ENCODE measurements at regions not wholly inside any gene's neighbourhood (a gene's known extent, or its start where the extent isn't known, plus 50 kb on each side); places are given as distances from the start of the nearest gene placed in this dataset.
A peak's percentile ranks its signal among the peaks of the same experiment; 100 is the strongest.

DNA sequence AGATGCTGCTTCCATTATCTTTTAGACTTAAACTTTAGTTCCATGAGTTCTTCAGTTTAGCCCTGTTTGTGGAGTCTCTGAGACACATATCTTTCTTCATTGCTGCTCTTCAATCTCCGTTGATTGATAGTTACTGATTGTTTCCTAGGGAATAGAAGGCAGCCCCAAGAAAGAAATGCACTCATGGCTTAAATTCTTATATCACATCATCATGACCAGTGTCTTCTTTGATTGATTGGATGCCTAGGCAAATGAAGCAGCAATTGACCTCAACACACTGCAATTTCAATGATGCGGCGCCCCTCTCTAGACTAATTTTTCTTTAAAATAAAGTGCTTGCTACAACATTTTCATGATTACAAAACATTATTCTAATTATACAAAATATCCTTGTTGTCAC, 576.5 kb upstream of the VSTM2A start:
- DNase-seq (ENCODE audit: low read depth, low spot score): no peak

DNA sequence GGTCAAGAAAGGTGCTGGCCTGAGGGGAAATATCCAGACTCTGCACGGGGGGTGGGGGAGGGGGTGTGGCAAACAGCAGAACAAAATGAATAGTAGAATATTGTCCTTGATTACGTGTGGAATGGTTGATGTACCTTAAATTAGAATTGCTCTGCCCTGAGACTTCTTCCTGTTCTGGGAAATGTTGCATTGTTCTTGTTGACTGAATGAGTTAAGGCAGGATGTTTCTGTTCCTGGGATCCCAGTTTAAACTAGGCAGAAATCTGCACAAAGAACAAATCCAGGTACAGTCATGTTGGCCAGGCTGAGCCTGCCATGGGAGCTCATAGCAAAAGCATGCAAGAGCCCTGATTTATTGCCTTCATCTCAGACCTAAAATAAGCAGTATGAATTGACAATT, 558.7 kb upstream of the VSTM2A start:
- DNase-seq (ENCODE audit: low read depth, low spot score): no peak

DNA sequence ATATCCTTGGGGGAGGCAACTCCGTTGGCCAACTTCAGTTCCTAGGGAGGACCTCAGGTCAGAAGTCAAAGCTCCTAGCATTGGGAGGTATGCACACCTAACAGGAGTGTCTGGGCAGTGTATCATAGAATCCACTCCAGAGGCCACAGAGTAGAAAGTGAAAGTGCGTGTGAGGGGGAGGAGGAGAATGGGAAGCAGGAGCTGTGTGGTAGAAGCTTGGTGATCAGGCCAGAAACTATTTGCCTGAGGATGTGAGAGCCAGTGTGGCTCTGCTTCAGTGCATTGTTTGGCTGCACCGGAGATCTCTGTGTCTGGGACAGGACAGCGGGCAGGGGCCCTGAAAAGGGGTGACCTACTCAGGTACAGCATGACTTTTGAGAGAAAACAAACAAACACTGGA, 557.4 kb upstream of the VSTM2A start:
- DNase-seq (ENCODE audit: low read depth, low spot score): peak; percentile 7

DNA sequence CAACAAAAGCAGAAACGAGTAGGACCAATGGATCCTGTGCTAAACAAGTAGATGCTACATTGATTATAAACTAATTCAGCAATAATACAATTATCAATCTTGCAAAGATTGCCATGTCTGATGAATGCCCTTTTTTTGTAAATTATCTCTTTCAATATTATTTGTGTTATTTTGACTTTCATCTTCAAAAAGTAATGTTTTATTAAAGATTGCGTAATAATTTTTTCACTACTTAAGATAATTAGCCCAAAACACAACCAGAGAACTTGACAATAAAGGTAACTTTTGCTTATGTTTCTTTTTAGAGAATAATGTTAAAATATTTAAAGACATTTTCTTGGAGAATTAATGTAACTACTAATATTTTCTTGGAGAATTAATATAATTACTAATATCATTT, 553.8 kb upstream of the VSTM2A start:
- DNase-seq (ENCODE audit: low read depth, low spot score): no peak

DNA sequence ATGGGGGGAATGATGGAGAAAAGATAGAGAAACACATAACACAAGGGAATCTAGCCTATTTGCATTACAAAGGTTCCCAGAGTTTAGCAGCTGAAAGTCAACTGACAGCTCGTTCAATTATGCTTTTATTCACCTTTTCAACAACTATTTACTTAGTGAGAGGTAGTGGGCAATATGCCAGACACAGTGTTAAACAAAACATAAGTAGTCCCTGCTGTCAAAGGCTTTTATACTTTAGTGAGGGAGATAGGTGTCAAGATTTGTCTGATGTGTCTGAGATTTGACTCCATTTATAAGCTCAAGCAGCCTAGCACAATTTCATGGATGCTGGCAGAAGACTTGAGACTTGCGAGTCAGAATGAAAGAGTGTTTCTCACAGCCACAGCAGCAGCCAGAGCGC, 549.0 kb upstream of the VSTM2A start:
- DNase-seq (ENCODE audit: low read depth, low spot score): peak; percentile 7

DNA sequence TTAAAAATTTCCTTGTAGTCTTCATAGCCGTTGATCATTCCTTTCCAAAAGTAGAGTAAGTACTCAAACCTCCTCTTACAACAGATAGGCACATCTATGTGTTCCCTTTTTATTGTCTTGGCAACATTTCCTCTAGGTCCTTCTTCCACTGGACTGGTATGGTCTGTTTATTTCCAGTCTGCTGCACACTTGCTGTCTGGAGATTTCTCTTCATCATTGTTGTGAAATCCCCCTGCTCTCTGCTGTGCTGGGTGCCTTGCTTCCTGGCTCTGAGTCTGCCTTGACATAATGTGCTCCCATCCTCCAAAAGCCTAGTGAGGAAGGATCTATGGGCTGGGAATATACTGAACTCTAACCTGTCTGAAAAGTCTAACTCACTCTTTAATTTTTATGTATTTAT, 545.3 kb upstream of the VSTM2A start:
- no peak for DNase-seq (ENCODE audit: low read depth, low spot score)

DNA sequence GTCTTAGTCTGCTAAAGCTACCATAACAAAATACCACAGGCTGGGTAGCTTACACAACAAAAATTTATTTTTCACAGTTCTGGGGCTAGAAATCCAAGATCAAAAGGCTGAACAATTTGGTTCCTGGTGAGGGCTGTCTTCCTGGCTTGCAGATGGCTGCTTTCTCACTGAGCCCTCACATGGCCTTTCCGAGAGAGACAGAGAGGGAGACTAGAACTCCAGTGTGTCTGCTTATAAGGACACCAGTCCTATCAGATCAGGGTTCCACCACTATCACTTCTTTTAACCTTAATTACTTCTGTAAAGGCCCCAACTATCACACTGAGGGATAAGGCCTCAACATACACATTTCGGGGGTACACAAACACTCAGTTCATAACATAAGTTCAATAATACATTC, 527.4 kb upstream of the VSTM2A start:
- no peak for DNase-seq (ENCODE audit: low read depth, low spot score)

DNA sequence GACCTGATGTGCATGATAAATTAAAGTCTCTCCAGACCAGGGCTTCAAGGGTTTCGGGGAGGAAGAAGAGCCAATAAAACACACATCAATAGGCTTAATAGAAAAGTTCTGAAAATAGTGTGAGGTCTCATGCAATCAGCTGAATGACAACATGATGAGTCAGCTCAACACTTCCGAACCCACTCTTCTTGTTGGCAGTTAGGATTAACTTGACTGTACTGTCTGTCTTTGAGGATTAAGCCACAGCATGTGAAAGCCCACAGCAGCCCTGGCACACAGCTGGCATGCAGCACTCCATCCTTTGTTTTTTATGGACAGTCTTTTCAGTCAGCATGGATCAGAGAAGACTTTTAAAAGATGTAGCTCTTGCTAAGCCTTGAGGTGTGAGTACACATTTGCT, 526.9 kb upstream of the VSTM2A start:
- DNase-seq (ENCODE audit: low read depth, low spot score): peak; percentile 39

DNA sequence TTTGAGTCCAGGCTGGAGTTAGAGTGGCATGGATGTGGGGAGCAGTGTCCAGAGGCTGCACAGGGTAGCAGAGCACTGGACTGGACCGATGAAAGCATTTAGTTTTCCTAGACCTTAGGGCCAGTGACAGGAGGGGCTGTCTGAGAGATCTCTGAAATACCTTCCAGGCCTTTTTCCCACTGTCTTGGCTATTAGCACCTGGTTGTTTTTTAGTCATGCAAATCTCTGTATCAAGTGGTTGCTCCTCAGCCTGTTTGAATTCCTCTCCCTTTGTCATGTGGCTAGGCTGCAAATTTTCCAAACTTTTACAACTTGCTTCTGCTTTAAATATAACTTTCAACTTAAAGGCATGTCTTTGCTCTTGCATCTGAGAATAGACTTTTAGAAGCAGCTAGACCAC, 504.3 kb upstream of the VSTM2A start:
- DNase-seq (ENCODE audit: low read depth, low spot score): no peak

DNA sequence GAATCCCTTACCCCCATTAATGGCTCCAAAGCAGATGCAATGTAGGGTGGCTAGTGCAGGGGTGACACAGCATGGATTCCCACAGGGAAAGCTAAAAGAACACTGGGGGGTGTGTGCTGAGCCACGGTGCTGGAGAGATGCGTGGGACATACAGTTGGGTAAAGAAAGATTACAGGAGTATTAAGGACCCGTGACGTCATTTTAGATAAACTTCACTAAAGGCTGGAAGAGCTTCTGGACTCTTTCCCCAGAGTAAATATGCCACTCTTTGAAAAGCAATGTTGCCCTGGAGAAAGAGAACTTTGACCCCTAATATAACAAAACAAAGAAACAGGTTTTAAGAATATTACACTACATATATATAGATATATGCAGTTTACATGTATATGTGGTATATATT, 481.5 kb upstream of the VSTM2A start:
- DNase-seq (ENCODE audit: low read depth, low spot score): no peak

DNA sequence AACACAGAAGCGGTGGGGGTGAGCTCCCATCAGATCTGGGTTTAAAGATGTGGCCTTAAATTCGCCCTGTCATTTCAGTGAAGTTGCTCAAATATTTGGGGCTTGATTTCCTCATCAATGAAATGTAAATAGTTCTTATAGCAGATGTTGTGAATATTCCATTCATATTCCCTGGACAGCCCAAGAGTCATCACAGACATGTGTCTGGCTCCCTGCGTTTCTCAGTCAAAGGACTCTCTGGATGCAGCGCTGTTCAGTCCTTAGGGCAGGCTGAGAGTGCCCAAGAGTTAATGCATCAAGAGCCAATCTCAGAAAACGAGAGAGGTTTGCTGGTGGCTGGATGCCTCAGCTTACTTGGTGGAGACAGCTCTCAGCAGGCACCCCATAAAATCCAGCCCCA, 475.5 kb upstream of the VSTM2A start:
- DNase-seq (ENCODE audit: low read depth, low spot score): no peak

DNA sequence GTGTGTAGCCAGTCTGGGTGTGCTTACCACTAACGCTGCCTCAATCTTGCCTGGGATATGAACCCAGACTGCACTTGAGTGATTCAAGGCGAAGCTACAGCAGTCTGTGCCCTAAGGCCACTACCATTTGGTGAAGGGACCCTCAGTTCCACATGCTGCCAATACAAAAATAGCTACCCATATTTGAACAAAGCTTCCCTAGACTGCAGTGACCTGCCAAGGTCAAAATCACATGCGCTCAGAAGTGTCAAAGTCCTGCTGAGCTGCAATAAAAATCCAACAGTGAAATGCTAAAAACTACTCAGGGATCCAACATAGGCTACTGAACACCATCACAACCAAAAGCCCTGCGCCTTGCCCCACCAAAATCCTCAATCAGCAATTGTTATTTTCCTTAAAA, 472.3 kb upstream of the VSTM2A start:
- DNase-seq (ENCODE audit: low read depth, low spot score): no peak

DNA sequence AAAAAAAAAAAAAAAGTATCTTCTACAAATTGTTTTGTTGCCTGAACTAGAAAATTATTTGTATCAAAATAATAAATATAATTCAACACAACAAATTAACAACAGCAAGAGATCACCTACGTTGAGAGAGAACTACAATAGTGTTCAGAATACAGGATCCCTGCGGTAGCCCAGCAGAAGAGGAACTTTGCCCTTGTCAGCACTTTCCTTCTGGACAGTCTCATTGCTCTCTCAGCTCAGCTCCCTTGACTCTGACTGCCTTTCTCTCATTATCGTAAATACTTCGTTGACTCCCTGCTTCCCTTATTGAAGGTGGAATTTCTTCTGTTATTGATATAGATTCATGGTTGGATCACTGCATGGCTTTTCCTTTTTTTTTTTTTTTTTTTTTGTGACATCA, 469.5 kb upstream of the VSTM2A start:
- no peak for DNase-seq (ENCODE audit: low read depth, low spot score)

DNA sequence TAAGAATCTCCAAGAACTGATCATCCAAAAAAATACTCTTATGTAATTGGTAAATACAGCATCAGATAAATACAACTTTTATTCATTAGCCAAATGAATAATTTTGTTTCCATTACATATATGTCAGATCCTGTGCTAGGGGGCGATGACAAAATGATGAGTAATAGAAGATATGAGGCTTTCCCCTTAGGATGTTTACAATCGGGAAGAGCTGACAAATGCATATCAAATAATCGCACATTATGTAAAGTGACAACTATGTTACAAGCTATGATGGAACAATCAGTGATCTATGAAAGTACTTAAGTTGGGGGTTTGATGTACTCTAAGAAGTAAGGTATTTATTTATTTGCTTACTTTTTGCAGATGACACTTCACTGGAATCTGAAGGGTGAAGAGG, 465.6 kb upstream of the VSTM2A start:
- DNase-seq (ENCODE audit: low read depth, low spot score): no peak

DNA sequence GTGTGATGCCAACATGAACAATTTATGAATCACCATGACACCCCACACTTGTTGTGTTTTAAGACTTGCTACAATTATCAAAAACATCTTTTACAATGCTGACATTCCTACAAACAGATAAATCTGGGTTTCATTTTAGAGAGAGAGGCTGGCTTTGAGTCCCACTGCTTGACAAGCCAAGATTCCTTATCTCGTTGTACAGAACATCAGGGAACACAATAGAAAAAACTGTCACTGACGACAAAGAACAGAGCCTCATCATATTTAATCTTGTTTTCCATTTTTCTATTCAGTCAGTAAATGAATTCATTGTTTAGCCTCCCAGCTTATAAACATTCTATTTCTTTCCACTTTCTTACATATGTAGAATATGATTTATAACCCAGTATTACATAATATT, 461.6 kb upstream of the VSTM2A start:
- DNase-seq (ENCODE audit: low read depth, low spot score): no peak

DNA sequence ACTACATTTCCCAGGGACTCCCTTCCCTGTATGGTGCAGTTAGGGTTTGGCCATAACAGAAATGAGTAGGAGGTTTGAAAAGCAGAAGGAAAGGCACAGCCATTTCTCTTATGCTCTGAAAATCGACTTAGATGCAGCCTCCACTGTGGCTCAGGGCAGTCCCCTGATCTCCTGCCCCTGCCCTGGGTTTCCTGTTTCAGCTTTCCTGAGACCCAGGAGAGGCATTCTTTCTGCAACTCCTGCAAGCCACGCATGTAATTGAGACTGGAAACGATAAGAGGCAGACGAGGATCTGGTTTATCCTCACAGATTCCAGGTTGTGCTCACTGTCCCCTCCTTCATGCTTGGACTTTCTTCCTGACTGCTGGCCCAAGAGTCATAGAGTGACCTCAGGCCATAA, 461.2 kb upstream of the VSTM2A start:
- no peak for DNase-seq (ENCODE audit: low read depth, low spot score)

DNA sequence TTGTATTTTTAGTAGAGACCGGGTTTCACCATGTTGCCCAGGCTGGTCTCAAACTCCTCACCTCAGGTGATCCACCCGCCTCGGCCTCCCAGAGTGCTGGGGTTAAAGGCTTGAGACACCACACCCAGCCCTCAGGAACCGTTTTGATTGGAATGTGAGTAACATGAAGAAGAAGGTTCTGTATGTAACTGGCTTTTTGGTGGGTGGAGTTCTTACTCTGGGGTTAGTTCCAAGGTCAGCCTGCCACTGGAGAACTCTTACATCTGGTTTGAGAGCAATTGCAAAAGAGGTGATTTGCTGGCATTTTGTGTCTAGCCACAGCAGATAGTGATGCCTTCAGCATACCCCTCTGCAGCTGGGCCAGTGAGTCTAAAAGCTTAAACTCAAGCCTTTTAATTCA, 457.8 kb upstream of the VSTM2A start:
- DNase-seq (ENCODE audit: low read depth, low spot score): no peak

DNA sequence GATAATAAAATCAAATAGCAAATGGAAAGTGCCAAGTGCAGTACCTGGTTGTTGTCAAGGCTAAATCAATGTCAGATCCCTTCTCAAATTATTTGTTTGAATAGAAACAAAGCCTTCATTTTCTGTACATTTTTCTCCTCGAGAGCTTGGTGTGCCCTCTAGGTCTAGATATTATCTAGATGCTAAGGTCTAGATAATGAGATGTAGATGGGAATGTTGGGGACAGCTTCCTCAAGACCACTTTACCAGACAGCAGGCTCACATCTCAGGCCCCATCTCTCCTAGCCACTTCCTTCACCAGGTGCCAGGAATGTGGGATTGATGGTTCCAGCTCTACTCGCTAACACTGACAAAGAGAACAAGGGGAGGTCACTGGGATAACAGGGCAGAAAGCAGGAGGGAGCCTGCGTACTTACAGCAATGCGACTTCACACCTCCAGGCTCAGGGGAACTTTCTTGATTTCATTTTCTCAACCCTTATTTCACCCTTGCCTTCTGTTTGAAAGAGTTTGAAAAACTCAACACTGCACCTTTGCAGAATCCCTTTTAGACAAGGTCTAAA, 451.4 kb upstream of the VSTM2A start:
- no peak for DNase-seq (ENCODE audit: low read depth, low spot score)

DNA sequence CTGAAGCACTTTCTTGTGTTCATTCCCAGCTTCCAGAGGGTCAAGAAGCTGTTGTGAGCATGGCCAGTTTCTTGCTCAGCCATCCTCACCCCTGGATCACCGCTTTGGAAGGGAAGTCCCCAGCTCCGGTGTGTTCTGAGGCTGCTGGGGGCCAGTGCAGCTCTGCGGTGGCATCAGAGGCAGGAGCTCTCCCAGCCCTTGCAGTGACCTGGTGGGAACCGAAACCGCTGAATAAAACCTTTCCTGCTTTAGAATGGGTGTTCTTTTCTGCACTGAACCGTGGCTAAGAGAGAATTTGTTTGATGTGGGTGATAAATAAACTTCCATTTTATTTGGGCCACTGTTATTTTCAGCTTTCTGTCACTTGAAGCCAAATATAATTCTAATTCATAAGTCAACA, 450.9 kb upstream of the VSTM2A start:
- no peak for DNase-seq (ENCODE audit: low read depth, low spot score)

DNA sequence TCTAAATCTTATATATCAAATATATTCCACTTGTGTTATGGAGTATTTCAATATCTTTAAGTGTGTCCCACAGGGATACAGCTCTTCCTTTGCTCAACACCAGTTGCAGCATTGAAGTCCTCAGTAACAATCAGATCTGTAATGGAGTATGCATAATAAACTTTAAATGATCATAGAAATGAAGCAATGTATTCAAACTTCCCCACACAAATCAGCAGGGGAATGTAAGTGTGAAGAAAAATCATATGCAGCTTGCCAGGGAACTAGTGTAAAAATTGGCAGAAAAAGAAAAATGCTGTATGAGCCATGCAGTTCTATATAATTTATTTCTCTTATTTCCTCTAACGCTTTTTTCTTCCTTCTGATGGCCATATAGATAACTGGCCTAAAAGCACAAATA, 444.3 kb upstream of the VSTM2A start:
- DNase-seq (ENCODE audit: low read depth, low spot score): no peak

DNA sequence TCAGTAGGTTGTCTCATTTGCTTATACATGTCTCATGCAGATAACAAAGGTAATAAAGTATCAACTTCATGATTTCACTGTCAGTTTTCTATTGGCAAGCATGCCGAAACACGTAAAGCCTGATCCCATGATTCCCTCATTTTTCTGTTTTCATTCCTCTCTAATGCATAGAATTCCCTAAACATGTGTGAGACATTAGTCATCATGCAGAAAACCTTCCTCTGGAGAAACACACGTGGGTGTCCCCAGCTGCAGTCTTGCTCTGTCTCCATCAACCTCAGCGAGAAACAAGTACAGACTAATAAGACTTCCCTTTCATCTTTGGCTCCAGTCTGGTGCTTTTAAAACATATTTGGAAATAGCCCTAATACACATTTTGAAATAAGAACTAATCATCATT, 432.7 kb upstream of the VSTM2A start:
- DNase-seq (ENCODE audit: low read depth, low spot score): no peak

DNA sequence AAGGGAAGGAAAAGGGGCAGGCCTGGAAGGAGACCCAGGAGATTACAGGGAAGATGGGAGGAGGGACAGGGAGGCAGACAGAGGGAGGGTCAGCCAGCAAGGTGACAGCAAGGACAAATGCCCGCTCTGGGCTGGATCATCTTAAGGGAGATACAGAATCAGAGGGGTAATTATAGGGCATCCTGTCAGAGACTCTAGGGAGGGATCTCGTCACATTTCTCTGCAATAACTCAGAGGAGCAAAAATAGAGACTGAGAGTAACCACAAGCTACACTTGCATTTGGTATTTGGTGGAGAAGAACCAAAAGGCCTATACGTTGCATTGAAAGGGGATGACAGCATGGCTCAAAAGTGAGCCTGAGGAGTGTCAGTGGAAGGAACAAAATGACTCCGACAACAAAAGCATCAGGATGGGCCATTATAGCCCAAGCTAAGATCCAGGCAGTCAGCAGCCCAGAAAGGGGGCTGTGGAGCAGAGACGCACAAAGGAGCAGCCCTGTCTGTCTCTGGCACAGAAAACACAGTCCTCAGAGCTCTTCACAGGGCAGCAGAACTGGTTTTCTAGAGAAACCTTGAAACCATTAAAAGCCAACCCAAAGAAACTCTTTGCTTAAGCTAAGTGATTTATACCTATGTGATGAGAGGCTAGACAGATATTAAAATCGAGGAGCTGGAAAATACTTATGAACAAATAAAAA, 430.2 kb upstream of the VSTM2A start:
- DNase-seq (ENCODE audit: low read depth, low spot score): no peak

DNA sequence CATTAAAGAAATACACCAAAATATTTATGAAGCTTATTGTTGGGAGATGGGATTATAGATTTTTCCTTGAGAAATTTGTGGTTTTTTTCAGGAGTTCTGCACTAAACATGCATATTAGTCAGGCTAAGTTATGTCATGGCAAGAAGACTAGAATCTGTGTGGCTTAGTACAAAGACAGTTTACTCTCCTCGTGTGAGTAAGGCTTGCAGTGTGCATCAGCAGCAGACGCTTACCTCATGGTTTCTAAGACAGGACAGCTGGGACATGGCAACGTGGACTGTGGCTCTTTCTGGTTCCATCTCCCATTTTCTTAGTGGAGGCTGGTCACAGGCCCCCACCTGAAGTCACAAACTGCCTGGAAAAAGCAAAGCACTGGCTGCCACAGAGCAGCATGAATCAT, 429.6 kb upstream of the VSTM2A start:
- DNase-seq (ENCODE audit: low read depth, low spot score): no peak
